ENCODE measurements at regions not wholly inside any gene's neighbourhood (a gene's known extent, or its start where the extent isn't known, plus 50 kb on each side); places are given as distances from the start of the nearest gene placed in this dataset.

- TF ChIP-seq GABPA (tag; conservative IDR thresholded peaks at IDR 0.05; ENCODE audit: low read depth) (no peak), FOXP1 (CRISPR knock-in tag; IDR thresholded peaks at IDR 0.05) (no peak)
Measured at GRCh38 chr21:27306206-27306605, 339.3 kb upstream of the ADAMTS5 start.
